ENCODE measurements at regions not wholly inside any gene's neighbourhood (a gene's known extent, or its start where the extent isn't known, plus 50 kb on each side); places are given as distances from the start of the nearest gene placed in this dataset.

GRCh38 chr10:30719832-30720231 lies 90.3 kb upstream of the LYZL2 start (continued):
- TF ChIP-seq PAXIP1 (CRISPR knock-in tag; conservative IDR thresholded peaks at IDR 0.05) (peak; percentile 34; the same call in 1 of the 2 replicates), LCORL (IDR thresholded peaks at IDR 0.05) (no peak), LCORL (CRISPR knock-in tag; IDR thresholded peaks at IDR 0.05) (peak; percentile 57; the same call in 1 of the 2 replicates), FOXM1 (CRISPR knock-in tag; IDR thresholded peaks at IDR 0.05) (no peak), HNF4A (CRISPR knock-in tag; IDR thresholded peaks at IDR 0.05) (peak; percentile 47; the same call in 1 of the 2 replicates), SMAD1 (CRISPR knock-in tag; IDR thresholded peaks at IDR 0.05; ENCODE audit: borderline replicate concordance, low read depth) (no peak), DNMT1 (CRISPR knock-in tag; IDR thresholded peaks at IDR 0.05) (no peak), ELF4 (CRISPR knock-in tag; IDR thresholded peaks at IDR 0.05; ENCODE audit: borderline replicate concordance) (no peak), LBX2 (CRISPR knock-in tag; IDR thresholded peaks at IDR 0.05; ENCODE audit: borderline replicate concordance) (no peak), ZBTB7B (CRISPR knock-in tag; IDR thresholded peaks at IDR 0.05) (0 out of 2 replicates have a peak, but pooled peaks have one; percentile 26)

All from HepG2 (cell line).